Neuron (in vitro differentiated cells): ENCODE measurements at regions not wholly inside any gene's neighbourhood (a gene's known extent, or its start where the extent isn't known, plus 50 kb on each side); places are given as distances from the start of the nearest gene placed in this dataset.
"Not testable (repeated sequence)": the region's sequence is repeated elsewhere in the genome, so short reads cannot be mapped to it uniquely, and the experiment has no call there.

ENCODE experiments used
- H2AFZ ChIP-seq: one replicate; pipeline ENCODE4 v1.6.1; 2013; ENCODE audit warnings: low read depth, mild to moderate bottlenecking, inconsistent platforms, low read length, moderate library complexity
- H3K27me3 ChIP-seq: one replicate; pipeline ENCODE4 v1.6.1; 2013; ENCODE audit warnings: low read length; ENCODE audit not compliant: insufficient read depth
- H3K36me3 ChIP-seq: one replicate; pipeline ENCODE4 v1.6.1; 2013; ENCODE audit warnings: low read length; ENCODE audit not compliant: insufficient read depth
- H3K4me1 ChIP-seq: one replicate; pipeline ENCODE4 v1.6.1; 2013; ENCODE audit warnings: low read length; ENCODE audit not compliant: insufficient read depth
- H3K4me3 ChIP-seq: 2 replicates; pipeline ENCODE4 v1.5.1; 2013; ENCODE audit warnings: mild to moderate bottlenecking, low read length, moderate library complexity
- H3K9me3 ChIP-seq: one replicate; pipeline ENCODE4 v1.6.1; 2013; ENCODE audit warnings: low read length

DNA sequence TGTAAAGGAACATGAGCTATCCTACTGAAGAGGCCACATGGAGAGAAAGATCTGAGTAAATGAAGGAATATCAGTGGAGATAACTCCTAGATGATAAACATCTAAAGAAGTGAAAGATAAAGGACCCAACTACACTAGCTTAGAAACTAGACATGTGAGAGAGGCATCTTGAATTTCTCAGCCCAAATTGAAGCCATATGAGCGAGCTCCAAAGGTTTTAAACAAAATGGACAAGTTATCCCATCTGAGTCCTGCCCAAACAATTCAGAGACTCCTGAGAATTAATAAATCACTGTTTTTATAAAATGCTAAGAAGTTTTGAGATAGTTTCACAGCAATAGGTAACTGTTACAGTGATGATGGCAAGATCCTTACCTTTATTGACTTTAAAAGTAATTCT lies 438.9 kb downstream of the NAV3 start:
- H2AFZ ChIP-seq: no peak overlapping the region

GRCh38 chr12:78271546-78271945 lies 440.9 kb downstream of the NAV3 start:
- H3K36me3 ChIP-seq: no peaks in the 10 kb centered on the region
- no peaks in the 10 kb centered on the region for H3K27me3 ChIP-seq
- H3K9me3 ChIP-seq: no peaks in the 10 kb centered on the region
- H3K4me3 ChIP-seq: no peak overlapping the region
- no peaks in the 10 kb centered on the region for H3K4me1 ChIP-seq
- no peak overlapping the region for H2AFZ ChIP-seq

More for the DNA sequence above, 438.9 kb downstream of the NAV3 start:
- no peaks in the 10 kb centered on the region for H3K27me3 ChIP-seq
- H3K9me3 ChIP-seq: no peaks in the 10 kb centered on the region
- no peak overlapping the region for H3K4me3 ChIP-seq
- H3K4me1 ChIP-seq: no peaks in the 10 kb centered on the region
- no peaks in the 10 kb centered on the region for H3K36me3 ChIP-seq

DNA sequence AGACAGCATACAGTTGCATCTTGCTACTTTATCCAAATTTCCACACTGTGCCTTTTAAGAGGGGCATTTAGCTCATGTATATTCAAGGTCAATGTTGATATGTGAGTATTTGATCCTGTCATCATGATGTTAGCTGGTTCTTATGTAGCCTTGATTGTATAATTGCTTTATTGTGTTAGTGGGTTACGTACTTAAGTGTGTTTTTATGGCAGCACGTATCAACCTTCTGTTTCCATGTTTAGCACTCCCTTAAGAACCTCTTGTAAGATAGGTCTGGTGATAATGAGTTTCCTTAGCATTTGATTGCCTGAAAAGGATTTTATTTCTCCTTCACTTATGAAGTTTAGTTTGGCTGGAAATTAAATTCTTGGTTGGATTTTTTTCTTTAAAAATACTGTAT lies 445.2 kb downstream of the NAV3 start:
- no peaks in the 10 kb centered on the region for H3K4me1 ChIP-seq
- H3K9me3 ChIP-seq: no peaks in the 10 kb centered on the region
- H3K4me3 ChIP-seq: no peak overlapping the region
- no peaks in the 10 kb centered on the region for H3K27me3 ChIP-seq
- H2AFZ ChIP-seq: no peak overlapping the region
- H3K36me3 ChIP-seq: no peaks in the 10 kb centered on the region

DNA sequence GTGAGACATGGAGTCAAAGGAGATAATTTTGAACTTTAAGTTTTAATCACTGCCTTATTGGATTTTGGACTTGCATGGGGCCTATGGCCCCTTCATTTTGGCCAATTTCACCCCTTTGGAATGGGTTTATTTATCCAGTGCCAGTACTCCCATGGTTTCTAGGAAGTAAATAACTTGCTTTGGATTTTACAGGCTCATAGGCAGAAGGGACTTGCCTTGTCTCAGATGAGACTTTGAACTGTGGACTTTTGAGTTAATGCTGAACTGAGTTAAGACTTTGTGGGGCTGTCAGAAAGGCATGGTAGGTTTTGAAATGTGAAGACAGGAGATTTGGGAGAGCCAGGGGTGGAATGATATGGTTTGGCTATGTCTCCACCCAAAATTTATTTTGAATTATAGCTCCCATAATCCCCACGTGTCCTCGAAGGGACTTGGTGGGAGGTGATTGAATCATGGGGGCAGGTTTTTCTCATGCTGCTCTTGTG lies 448.1 kb downstream of the NAV3 start:
- H3K4me1 ChIP-seq: no peaks in the 10 kb centered on the region
- H2AFZ ChIP-seq: no peak overlapping the region
- no peaks in the 10 kb centered on the region for H3K36me3 ChIP-seq
- H3K27me3 ChIP-seq: no peaks in the 10 kb centered on the region
- H3K9me3 ChIP-seq: no peaks in the 10 kb centered on the region
- H3K4me3 ChIP-seq: no peak overlapping the region

DNA sequence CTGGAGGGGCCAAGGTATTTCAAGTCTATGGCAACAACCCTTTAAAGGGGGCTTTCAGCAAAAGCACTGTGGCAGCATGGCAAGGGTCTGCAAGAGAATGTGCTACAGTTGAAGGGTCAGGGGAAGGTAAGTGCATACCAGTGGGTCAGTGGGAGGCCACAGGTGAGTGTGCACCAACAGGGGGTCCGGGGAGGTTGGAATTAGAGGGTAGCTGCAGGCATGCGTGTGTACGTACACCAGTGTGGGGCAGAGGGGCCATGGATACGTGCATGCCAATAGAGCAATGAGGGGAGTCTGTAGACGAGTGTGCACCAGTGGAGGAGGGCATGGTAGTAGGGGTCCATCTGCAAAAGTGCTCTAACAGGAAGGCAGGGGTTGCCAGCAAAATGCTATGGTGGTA lies 448.9 kb downstream of the NAV3 start:
- H2AFZ ChIP-seq: no peak overlapping the region
- no peaks in the 10 kb centered on the region for H3K4me1 ChIP-seq
- H3K27me3 ChIP-seq: no peaks in the 10 kb centered on the region
- no peaks in the 10 kb centered on the region for H3K9me3 ChIP-seq
- H3K4me3 ChIP-seq: no peak overlapping the region
- H3K36me3 ChIP-seq: no peaks in the 10 kb centered on the region

DNA sequence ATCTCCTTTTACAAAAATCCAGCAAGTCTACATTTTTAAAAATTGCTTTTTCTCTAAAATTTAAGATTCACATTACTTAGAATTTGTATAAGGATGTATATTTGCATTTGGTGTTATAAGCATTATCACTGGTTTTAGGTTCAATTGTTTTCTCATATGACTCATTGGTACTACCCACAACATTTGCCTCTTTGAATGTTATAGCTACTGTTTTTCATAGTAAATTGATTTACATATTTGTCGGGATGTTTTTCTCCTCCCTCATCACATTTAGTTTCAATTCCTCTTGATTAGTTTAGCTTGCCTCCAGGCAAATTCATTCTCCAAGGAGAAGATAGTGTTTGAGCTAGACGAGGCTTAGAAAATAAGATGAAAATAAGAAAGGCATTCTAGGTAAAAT lies 450.4 kb downstream of the NAV3 start:
- not testable (repeated sequence) for H3K4me3 ChIP-seq, H3K27me3 ChIP-seq, H3K9me3 ChIP-seq, H3K4me1 ChIP-seq, H3K36me3 ChIP-seq, H2AFZ ChIP-seq

GRCh38 chr12:78284417-78284816 lies 453.7 kb downstream of the NAV3 start:
- no peaks in the 10 kb centered on the region for H3K27me3 ChIP-seq
- H3K4me3 ChIP-seq: no peak overlapping the region
- no peak overlapping the region for H2AFZ ChIP-seq
- peaks cover 4% of the 10 kb centered on the region for H3K4me1 ChIP-seq
- H3K36me3 ChIP-seq: no peaks in the 10 kb centered on the region
- H3K9me3 ChIP-seq: no peaks in the 10 kb centered on the region

DNA sequence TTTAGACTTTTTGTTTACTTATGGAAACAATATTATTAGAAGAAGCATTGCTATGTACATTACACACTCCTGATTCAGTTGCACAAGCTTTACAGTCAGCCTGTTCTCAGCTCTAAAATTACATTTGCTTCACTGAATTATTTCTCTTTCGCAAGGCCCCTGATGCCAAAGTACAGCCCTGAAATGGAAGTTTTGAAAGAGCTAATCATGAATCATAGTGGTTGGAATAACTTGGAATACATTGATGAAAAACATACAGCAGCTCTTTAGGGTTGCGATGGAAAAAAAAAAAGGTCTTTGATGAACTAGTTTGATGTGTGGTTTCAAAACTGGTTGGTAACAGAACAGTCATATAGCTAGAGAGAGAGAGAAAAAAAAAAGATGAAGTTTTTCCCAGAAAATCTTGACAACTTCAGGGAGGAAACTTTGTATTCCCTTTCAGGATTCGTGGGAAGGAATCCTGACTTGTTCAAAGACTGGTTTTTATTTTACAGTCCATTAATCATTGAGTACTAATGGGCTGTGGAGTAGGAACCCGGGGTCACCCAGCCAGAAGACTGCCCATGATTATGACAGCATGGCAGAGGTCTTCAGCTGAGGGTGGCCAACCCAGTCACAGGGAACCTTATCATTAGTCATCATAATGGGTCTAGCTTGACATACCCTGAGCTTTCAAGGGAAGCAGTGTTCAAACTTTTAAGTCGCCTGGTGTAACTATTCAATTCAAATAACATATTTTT lies 460.1 kb downstream of the NAV3 start:
- Histone ChIP-seq H3K27me3 (no peaks in the 10 kb centered on the region), H2AFZ (no peak overlapping the region), H3K36me3 (no peaks in the 10 kb centered on the region), H3K4me1 (peaks cover 4% of the 10 kb centered on the region), H3K9me3 (no peaks in the 10 kb centered on the region), H3K4me3 (no peak overlapping the region)

- no peaks in the 10 kb centered on the region for H3K27me3 ChIP-seq
- no peaks in the 10 kb centered on the region for H3K36me3 ChIP-seq
- no peak overlapping the region for H2AFZ ChIP-seq
- no peaks in the 10 kb centered on the region for H3K4me1 ChIP-seq
- no peaks in the 10 kb centered on the region for H3K9me3 ChIP-seq
- no peak overlapping the region for H3K4me3 ChIP-seq
Observed at GRCh38 chr12:78293059-78293686, 462.5 kb downstream of the NAV3 start.

DNA sequence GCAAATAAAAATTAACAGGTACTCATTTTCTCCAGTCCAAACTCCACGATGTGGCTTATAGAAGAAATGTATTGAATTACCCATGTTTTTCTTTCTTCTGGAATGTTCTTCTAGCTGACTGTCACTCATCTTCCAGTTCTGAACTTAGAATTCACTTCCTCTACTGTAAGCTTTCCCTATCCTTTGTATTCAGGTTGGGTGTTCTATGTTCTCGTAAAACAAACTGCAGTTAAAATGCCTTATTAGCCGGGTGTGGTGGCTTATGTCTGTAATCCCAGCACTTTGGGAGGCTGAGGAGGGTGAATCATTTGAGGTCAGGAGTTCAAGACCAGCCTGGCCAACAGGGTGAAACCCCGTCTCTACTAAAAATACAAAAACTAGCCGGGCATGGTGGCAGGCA lies 470.6 kb downstream of the NAV3 start:
- not testable (repeated sequence) for H3K4me3 ChIP-seq, H3K9me3 ChIP-seq, H3K36me3 ChIP-seq, H2AFZ ChIP-seq, H3K4me1 ChIP-seq, H3K27me3 ChIP-seq

GRCh38 chr12:78305808-78306207 lies 475.1 kb downstream of the NAV3 start:
- H3K4me3 ChIP-seq: no peak overlapping the region
- no peaks in the 10 kb centered on the region for H3K9me3 ChIP-seq
- no peak overlapping the region for H2AFZ ChIP-seq
- H3K36me3 ChIP-seq: no peaks in the 10 kb centered on the region
- H3K4me1 ChIP-seq: no peaks in the 10 kb centered on the region
- H3K27me3 ChIP-seq: no peaks in the 10 kb centered on the region

GRCh38 chr12:78306236-78306635 lies 475.5 kb downstream of the NAV3 start:
- H3K9me3 ChIP-seq: no peaks in the 10 kb centered on the region
- no peak overlapping the region for H3K4me3 ChIP-seq
- no peaks in the 10 kb centered on the region for H3K4me1 ChIP-seq
- no peaks in the 10 kb centered on the region for H3K36me3 ChIP-seq
- H3K27me3 ChIP-seq: no peaks in the 10 kb centered on the region
- H2AFZ ChIP-seq: no peak overlapping the region

GRCh38 chr12:78308701-78309100 lies 478.0 kb downstream of the NAV3 start:
- Histone ChIP-seq H3K4me1 (no peaks in the 10 kb centered on the region), H2AFZ (no peak overlapping the region), H3K4me3 (no peak overlapping the region), H3K9me3 (no peaks in the 10 kb centered on the region), H3K36me3 (no peaks in the 10 kb centered on the region), H3K27me3 (no peaks in the 10 kb centered on the region)

- Histone ChIP-seq H3K27me3 (no peaks in the 10 kb centered on the region), H2AFZ (no peak overlapping the region), H3K4me1 (peaks cover 13% of the 10 kb centered on the region), H3K9me3 (no peaks in the 10 kb centered on the region), H3K4me3 (no peak overlapping the region), H3K36me3 (no peaks in the 10 kb centered on the region)
Observed at GRCh38 chr12:78315028-78315427, 484.3 kb downstream of the NAV3 start.
